Parathyroid adenoma (tissue), 2 donors: ENCODE measurements at regions not wholly inside any gene's neighbourhood (a gene's known extent, or its start where the extent isn't known, plus 50 kb on each side); places are given as distances from the start of the nearest gene placed in this dataset.

Experiments
- H2AFZ ChIP-seq: fragments of 300-600 bp; sonication (generic); one replicate; pipeline ENCODE4 v1.7.0; 2017; ENCODE audit warnings: antibody characterized with exemption, mild to moderate bottlenecking
- H3K27ac ChIP-seq: fragments of 300-600 bp; sonication (generic); one replicate; pipeline ENCODE4 v1.7.0; 2017
- H3K27me3 ChIP-seq: fragments of 300-600 bp; sonication (generic); one replicate; pipeline ENCODE4 v1.7.0; 2017; ENCODE audit warnings: low read length; ENCODE audit not compliant: control insufficient read depth, insufficient read depth
- H3K36me3 ChIP-seq: fragments of 300-600 bp; sonication (generic); one replicate; pipeline ENCODE4 v1.7.0; 2017; ENCODE audit warnings: low read length; ENCODE audit not compliant: control insufficient read depth, insufficient read depth
- H3K4me1 ChIP-seq: fragments of 300-600 bp; sonication (generic); one replicate; pipeline ENCODE4 v1.7.0; 2017; ENCODE audit warnings: control low read depth
- H3K4me2 ChIP-seq: fragments of 300-600 bp; sonication (generic); one replicate; pipeline ENCODE4 v1.7.0; 2017; ENCODE audit warnings: low read length
- H3K4me3 ChIP-seq: fragments of 300-600 bp; sonication (generic); one replicate; pipeline ENCODE4 v1.7.0; 2017; ENCODE audit warnings: low read depth, low read length
- H3K79me2 ChIP-seq: fragments of 300-600 bp; sonication (generic); one replicate; pipeline ENCODE4 v1.7.0; 2017; ENCODE audit warnings: control low read depth
- H3K9ac ChIP-seq: fragments of 300-600 bp; sonication (generic); one replicate; pipeline ENCODE4 v1.7.0; 2017; ENCODE audit warnings: mild to moderate bottlenecking
- H3K9me3 ChIP-seq: fragments of 300-600 bp; sonication (generic); one replicate; pipeline ENCODE4 v1.7.0; 2017; ENCODE audit warnings: low read length; ENCODE audit not compliant: control insufficient read depth
- TF ChIP-seq, protein P1 (sequence below): fragments of 300-600 bp; sonication (generic); IDR thresholded peaks from one replicate; pipeline ENCODE4 v1.7.0; 2017; ENCODE audit warnings: antibody characterized with exemption, mild to moderate bottlenecking
- donor health status: primary hyperparathyroidism.

DNA sequence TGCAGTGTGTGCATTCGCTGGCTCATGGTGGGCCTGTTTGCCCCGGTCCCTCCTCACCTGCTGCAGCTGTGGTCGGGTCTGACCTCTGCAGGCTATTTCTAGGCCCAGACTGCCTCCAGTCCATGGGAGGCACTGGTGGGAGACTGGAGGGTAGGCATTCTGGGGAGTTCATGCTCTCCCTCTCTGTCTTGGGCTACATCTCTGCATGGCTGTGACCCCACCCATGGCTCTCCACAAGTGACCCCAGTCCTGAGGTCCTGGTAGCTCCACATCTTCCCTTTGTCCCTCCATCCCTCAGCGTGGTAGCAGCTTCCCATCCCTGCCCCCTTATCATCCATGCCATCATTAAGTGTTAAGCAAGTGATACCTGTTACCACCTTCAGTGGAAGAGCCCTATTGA is 107.8 kb upstream of the SEC14L1 start:
- Histone ChIP-seq H2AFZ (no peak overlapping the region), H3K27ac (no peak overlapping the region), H3K4me1 (no peaks in the 10 kb centered on the region), H3K79me2 (no peaks in the 10 kb centered on the region), H3K9ac (no peak overlapping the region), H3K4me2 (no peak overlapping the region), H3K27me3 (no peaks in the 10 kb centered on the region), H3K4me3 (no peak overlapping the region), H3K9me3 (no peaks in the 10 kb centered on the region), H3K36me3 (no peaks in the 10 kb centered on the region)
- TF ChIP-seq, protein P1, sequence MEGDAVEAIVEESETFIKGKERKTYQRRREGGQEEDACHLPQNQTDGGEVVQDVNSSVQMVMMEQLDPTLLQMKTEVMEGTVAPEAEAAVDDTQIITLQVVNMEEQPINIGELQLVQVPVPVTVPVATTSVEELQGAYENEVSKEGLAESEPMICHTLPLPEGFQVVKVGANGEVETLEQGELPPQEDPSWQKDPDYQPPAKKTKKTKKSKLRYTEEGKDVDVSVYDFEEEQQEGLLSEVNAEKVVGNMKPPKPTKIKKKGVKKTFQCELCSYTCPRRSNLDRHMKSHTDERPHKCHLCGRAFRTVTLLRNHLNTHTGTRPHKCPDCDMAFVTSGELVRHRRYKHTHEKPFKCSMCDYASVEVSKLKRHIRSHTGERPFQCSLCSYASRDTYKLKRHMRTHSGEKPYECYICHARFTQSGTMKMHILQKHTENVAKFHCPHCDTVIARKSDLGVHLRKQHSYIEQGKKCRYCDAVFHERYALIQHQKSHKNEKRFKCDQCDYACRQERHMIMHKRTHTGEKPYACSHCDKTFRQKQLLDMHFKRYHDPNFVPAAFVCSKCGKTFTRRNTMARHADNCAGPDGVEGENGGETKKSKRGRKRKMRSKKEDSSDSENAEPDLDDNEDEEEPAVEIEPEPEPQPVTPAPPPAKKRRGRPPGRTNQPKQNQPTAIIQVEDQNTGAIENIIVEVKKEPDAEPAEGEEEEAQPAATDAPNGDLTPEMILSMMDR: no peak

DNA sequence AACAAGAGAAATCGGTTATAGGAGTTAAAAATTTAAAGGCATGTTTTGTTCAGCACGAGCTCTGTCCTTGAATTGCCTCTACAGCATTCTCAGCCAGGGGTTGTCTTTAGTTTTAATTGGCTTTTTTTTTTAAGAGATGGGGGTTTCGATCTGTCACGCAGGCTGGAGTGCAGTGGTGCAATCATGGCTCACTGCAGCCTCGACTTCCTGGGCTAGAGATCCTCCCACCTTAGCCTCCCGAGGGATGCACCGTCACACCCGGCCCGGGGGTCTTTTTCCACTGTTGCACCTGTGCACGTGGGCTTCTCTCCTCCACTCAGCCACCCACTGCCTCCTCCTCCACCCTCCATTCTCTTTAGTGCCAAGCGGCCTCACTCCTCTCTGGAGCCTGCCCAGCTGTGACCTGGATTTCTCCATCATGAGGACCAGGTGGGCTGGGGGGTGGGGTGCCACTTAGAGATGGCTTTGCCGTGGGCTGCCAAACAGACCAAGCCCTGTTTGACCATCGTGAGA is 106.8 kb upstream of the SEC14L1 start:
- H3K27ac ChIP-seq: no peak overlapping the region
- TF ChIP-seq, protein P1: no peak
- no peak overlapping the region for H2AFZ ChIP-seq
- no peaks in the 10 kb centered on the region for H3K36me3 ChIP-seq
- H3K79me2 ChIP-seq: no peaks in the 10 kb centered on the region
- H3K4me1 ChIP-seq: no peaks in the 10 kb centered on the region
- no peaks in the 10 kb centered on the region for H3K9me3 ChIP-seq
- no peaks in the 10 kb centered on the region for H3K27me3 ChIP-seq
- no peak overlapping the region for H3K4me2 ChIP-seq
- H3K9ac ChIP-seq: no peak overlapping the region
- H3K4me3 ChIP-seq: no peak overlapping the region

DNA sequence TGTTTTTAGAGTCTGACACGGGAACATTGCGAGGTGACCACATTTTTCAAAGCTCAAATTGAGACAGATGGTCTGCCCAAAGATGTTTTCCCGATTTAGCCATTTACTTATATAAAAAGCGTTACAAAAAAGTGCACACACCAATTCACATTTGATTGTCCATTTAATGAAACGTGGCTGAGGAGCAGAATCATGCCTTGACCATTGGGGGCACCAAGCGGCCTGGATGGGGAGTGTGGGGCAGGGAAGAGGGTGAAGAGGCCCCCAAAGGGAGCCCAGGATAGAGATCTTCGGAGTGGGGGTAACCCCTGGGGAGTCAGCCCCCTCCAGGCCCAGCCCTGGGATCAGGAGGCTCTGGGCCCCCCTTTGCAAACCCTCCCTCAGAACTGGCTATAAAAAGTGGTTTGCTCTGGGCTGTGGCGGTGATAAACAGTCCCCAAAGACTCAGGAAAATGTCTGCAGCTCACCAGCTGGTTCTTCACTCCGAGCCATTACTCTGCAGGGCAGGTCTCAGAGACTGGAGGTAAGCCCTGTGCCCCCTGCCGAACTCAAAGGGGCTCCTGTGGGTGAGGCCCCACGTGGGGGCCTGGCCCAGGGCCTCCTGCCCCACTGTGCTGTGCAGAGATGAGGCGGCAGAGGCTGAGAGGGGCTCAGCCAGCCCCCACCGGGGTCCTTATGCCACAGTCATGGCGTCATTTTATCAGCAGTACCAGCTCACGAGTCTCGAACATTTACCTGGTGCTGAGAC is 105.9 kb upstream of the SEC14L1 start:
- Histone ChIP-seq H3K4me2 (no peak overlapping the region), H2AFZ (no peak overlapping the region), H3K9me3 (no peaks in the 10 kb centered on the region), H3K4me1 (no peaks in the 10 kb centered on the region), H3K4me3 (no peak overlapping the region), H3K36me3 (no peaks in the 10 kb centered on the region), H3K27ac (no peak overlapping the region), H3K79me2 (no peaks in the 10 kb centered on the region), H3K27me3 (no peaks in the 10 kb centered on the region), H3K9ac (no peak overlapping the region)
- TF ChIP-seq, protein P1: no peak

DNA sequence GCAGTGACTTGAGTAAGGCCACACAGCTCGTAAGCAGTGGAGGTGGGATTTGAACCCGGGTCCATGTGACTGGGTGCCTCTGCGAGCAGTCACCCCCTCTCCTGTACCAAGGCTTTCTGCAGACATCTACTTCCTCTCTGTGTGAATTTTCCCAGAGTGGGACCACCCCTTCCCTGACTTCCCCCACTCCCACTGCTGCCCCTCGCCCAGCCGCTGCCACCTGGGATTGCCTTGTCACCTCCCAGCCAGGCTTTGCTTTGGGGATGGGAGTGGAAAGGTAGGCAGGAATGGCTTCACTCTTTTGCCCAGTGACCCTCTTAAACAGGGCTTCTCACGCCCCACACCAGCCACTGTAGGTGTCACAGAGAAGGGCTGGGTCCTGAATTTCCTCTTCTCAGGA is 105.2 kb upstream of the SEC14L1 start:
- Histone ChIP-seq H2AFZ (no peak overlapping the region), H3K4me2 (no peak overlapping the region), H3K4me3 (no peak overlapping the region), H3K36me3 (no peaks in the 10 kb centered on the region), H3K79me2 (no peaks in the 10 kb centered on the region), H3K9ac (no peak overlapping the region), H3K27ac (no peak overlapping the region), H3K27me3 (no peaks in the 10 kb centered on the region), H3K9me3 (no peaks in the 10 kb centered on the region), H3K4me1 (no peaks in the 10 kb centered on the region)
- TF ChIP-seq, protein P1: no peak
